Motor neuron (in vitro differentiated cells): ENCODE measurements at regions not wholly inside any gene's neighbourhood (a gene's known extent, or its start where the extent isn't known, plus 50 kb on each side); places are given as distances from the start of the nearest gene placed in this dataset.
"Not testable (repeated sequence)": the region's sequence is repeated elsewhere in the genome, so short reads cannot be mapped to it uniquely, and the experiment has no call there.

Experiments used
- ATAC-seq, 8 experiments: fragments of 200-7000 bp; cut with Tn5 transposase; replicated peaks in 6 of 8; 2 replicates each; pipeline ENCODE4 v1.8.0; 2021; ENCODE audit warnings: mild to moderate bottlenecking in 8 of 8, moderate library complexity in 8 of 8
- H3K27ac ChIP-seq, 2 donors: fragments of 250-450 bp; sonication (Bioruptor Pico); 2 replicates each; pipeline ENCODE4 v1.9.0; 2021; ENCODE audit warnings: antibody characterized with exemption in 2 of 2, mild to moderate bottlenecking in 2 of 2, moderate library complexity in 1 of 2
- H3K4me1 ChIP-seq, 2 donors: fragments of 250-450 bp; sonication (Bioruptor Pico); replicated peaks in 1 of 2; 2 replicates each; pipeline ENCODE4 v1.6.1; 2021; ENCODE audit warnings: antibody characterized with exemption in 2 of 2, mild to moderate bottlenecking in 2 of 2, moderate library complexity in 1 of 2
- H3K4me3 ChIP-seq, 5 donors: fragments of 250-450 bp; sonication (Bioruptor Pico); 2 replicates each; pipeline ENCODE4 v1.9.0; 2021; ENCODE audit warnings: antibody characterized with exemption in 5 of 5, mild to moderate bottlenecking in 5 of 5, moderate library complexity in 4 of 5
- WGBS, 10 experiments: fragments of 450-650 bp; shearing (Covaris generic); methylation state at CpG; one replicate each; pipeline ENCODE4 v1.0.0; 2022; 5-methylcytosine and 5-hydroxymethylcytosine counted together
- in situ Hi-C, 9 experiments: fragments of 400-800 bp; cut with MboI; loops; one replicate each; pipeline ENCODE4 v1.15.0; 2021; ENCODE audit warnings: low sequenced_read_pairs in 9 of 9, low pct_unique_long_range_greater_than_20kb in 2 of 9; ENCODE audit not compliant: unreplicated experiment in 9 of 9

GRCh38 chr3:14000556-14000955, 120.7 kb upstream of the WNT7A start:
- no peaks in the 10 kb centered on the region for H3K4me1 ChIP-seq
- no peak overlapping the region for H3K4me3 ChIP-seq
- ATAC-seq, result no peak
- WGBS, 10 experiments, result 0 to 89% (median 57%) methylated on average over 1 to 2 of the region's 2 CpGs; no CpG with 5 or more reads in 1 of the 10 experiments
- no peak overlapping the region for H3K27ac ChIP-seq
- in situ Hi-C loops, result no loop called here

- 36 to 96% (median 75%) methylated on average over 1 to 4 of the region's 4 CpGs; no CpG with 5 or more reads in 4 of the 10 experiments for WGBS, 10 experiments
- in situ Hi-C loops, result no loop called here
- no peak for ATAC-seq
These were observed 119.0 kb upstream of the WNT7A start for GRCh38 chr3:13998831-13999230.

GRCh38 chr3:13995216-13995615, 115.3 kb upstream of the WNT7A start:
- H3K27ac ChIP-seq, ATAC-seq, H3K4me3 ChIP-seq, in situ Hi-C loops, H3K4me1 ChIP-seq: not testable (repeated sequence)
- WGBS, 10 experiments, result 60 to 80% methylated on average over 2 to 7 of the region's 12 CpGs; no CpG with 5 or more reads in 8 of the 10 experiments

More at GRCh38 chr3:13998831-13999230, 119.0 kb upstream of the WNT7A start:
- Histone ChIP-seq H3K4me1 (no peaks in the 10 kb centered on the region), H3K4me3 (no peak overlapping the region), H3K27ac (no peak overlapping the region)

- H3K4me3 ChIP-seq, ATAC-seq, in situ Hi-C loops, H3K4me1 ChIP-seq, H3K27ac ChIP-seq: not testable (repeated sequence)
- WGBS, 10 experiments, result 0 to 80% (median 40%) methylated on average over 1 of the region's 1 CpG; no CpG with 5 or more reads in 1 of the 10 experiments
These were observed 109.1 kb upstream of the WNT7A start for GRCh38 chr3:13988925-13989324.

- H3K4me3 ChIP-seq, result no peak overlapping the region
- in situ Hi-C loops, result no loop called here
- no peaks in the 10 kb centered on the region for H3K4me1 ChIP-seq
- H3K27ac ChIP-seq, result no peak overlapping the region
- ATAC-seq, result no peak
These were observed 96.6 kb upstream of the WNT7A start for GRCh38 chr3:13976469-13976868.

GRCh38 chr3:13975686-13976085, 95.8 kb upstream of the WNT7A start:
- no peak overlapping the region for H3K27ac ChIP-seq

GRCh38 chr3:13972679-13973379, 93.0 kb upstream of the WNT7A start:
- no peak for ATAC-seq
- H3K4me3 ChIP-seq, result no peak overlapping the region
- in situ Hi-C loops, result no loop called here
- no peaks in the 10 kb centered on the region for H3K4me1 ChIP-seq
- no peak overlapping the region for H3K27ac ChIP-seq
- 10 to 100% (median 62%) methylated on average over 1 to 5 of the region's 5 CpGs; no CpG with 5 or more reads in 2 of the 10 experiments for WGBS, 10 experiments

More at GRCh38 chr3:13975686-13976085, 95.8 kb upstream of the WNT7A start:
- in situ Hi-C loops, result no loop called here
- ATAC-seq, result no peak
- WGBS, 10 experiments, result 0 to 100% (median 20%) methylated on average over 1 to 2 of the region's 2 CpGs; no CpG with 5 or more reads in 1 of the 10 experiments
- Histone ChIP-seq H3K4me1 (no peaks in the 10 kb centered on the region), H3K4me3 (no peak overlapping the region)

GRCh38 chr3:13966302-13966701, 86.4 kb upstream of the WNT7A start:
- ATAC-seq, result no peak
- 0 to 92% (median 37%) methylated on average over 1 to 3 of the region's 3 CpGs; no CpG with 5 or more reads in 1 of the 10 experiments for WGBS, 10 experiments
- no peaks in the 10 kb centered on the region for H3K4me1 ChIP-seq
- in situ Hi-C loops, result no loop called here
- H3K27ac ChIP-seq, result no peak overlapping the region
- H3K4me3 ChIP-seq, result no peak overlapping the region

- Histone ChIP-seq H3K27ac (no peak overlapping the region), H3K4me3 (no peak overlapping the region), H3K4me1 (no peaks in the 10 kb centered on the region)
- WGBS, 10 experiments, result 41 to 100% (median 78%) methylated on average over 1 to 4 of the region's 4 CpGs; no CpG with 5 or more reads in 1 of the 10 experiments
- ATAC-seq, result no peak
- in situ Hi-C loops, result no loop called here
These were observed 83.4 kb upstream of the WNT7A start for GRCh38 chr3:13963137-13963886.

GRCh38 chr3:13954741-13955483, 75.0 kb upstream of the WNT7A start:
- Histone ChIP-seq H3K27ac (no peak overlapping the region), H3K4me1 (no peaks in the 10 kb centered on the region), H3K4me3 (no peak overlapping the region)
- WGBS, 10 experiments, result 26 to 83% (median 76%) methylated on average over 1 to 8 of the region's 11 CpGs
- no peak for ATAC-seq
- in situ Hi-C loops, result no loop called here

GRCh38 chr3:13954266-13954665, 74.4 kb upstream of the WNT7A start:
- H3K4me1 ChIP-seq, result no peaks in the 10 kb centered on the region
- WGBS, 10 experiments, result 17 to 93% (median 81%) methylated on average over 1 to 4 of the region's 4 CpGs; no CpG with 5 or more reads in 2 of the 10 experiments
- in situ Hi-C loops, result no loop called here
- H3K27ac ChIP-seq, result no peak overlapping the region
- H3K4me3 ChIP-seq, result no peak overlapping the region
- ATAC-seq, result no peak

- in situ Hi-C loops, result no loop called here
- Histone ChIP-seq H3K4me3 (no peak overlapping the region), H3K27ac (no peak overlapping the region), H3K4me1 (no peaks in the 10 kb centered on the region)
- no peak for ATAC-seq
- 0 to 83% (median 63%) methylated on average over 1 of the region's 1 CpG; no CpG with 5 or more reads in 4 of the 10 experiments for WGBS, 10 experiments
These were observed 71.3 kb upstream of the WNT7A start for GRCh38 chr3:13951184-13951583.

GRCh38 chr3:13950042-13950441, 70.2 kb upstream of the WNT7A start:
- ATAC-seq, result no peak
- H3K4me3 ChIP-seq, result no peak overlapping the region
- in situ Hi-C loops, result no loop called here
- no peak overlapping the region for H3K27ac ChIP-seq
- 0 to 89% (median 72%) methylated on average over 1 of the region's 1 CpG; no CpG with 5 or more reads in 4 of the 10 experiments for WGBS, 10 experiments
- H3K4me1 ChIP-seq, result no peaks in the 10 kb centered on the region
